ENCODE measurements at regions not wholly inside any gene's neighbourhood (a gene's known extent, or its start where the extent isn't known, plus 50 kb on each side); places are given as distances from the start of the nearest gene placed in this dataset.

GRCh38 chr2:181308766-181309515 lies 148.2 kb upstream of the ITGA4 start:
- no peak for DNase-seq

DNA sequence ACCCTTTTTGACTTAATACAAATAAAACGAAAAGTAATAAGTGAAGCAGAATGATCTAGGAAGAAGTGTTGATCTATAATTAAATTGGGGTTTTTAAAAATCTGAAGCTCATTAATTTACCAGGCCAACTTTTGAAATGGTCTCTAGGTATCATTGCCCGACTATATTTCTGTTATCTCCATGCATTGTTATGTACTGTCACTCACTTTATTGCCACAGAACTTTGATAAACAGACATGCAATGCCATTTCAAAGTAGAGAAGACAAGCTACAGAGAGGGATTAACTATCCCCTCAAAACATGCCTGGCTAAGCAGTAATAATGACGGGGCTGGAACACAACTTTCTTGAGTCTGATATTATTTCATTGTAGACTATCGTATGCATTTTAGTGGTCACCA lies 147.6 kb upstream of the ITGA4 start:
- DNase-seq = no peak

- DNase-seq = no peak
Observed at GRCh38 chr2:181310967-181311366, 146.2 kb upstream of the ITGA4 start.

- no peak for DNase-seq
Observed at GRCh38 chr2:181311837-181312236, 145.3 kb upstream of the ITGA4 start.

DNA sequence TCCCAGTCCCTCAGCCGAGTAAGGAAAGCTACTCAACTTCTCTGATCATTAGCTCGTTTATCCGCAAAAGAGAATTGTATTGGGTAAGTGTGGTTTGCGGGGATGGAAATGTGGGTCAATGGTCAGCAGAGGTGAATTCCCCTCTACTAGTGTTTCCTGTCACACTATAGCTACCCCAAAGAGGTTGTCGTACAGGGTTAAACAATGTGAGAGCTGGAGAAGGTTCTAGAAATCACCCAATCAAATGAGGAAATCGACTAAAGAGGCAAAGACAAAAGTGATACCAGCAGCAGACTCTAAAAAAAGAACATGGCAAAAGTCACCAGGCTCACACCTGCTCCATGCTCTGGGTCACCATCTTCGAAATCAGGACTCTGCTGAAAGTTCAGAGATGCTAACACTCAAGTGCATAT lies 144.7 kb upstream of the ITGA4 start:
- DNase-seq = no peak

DNA sequence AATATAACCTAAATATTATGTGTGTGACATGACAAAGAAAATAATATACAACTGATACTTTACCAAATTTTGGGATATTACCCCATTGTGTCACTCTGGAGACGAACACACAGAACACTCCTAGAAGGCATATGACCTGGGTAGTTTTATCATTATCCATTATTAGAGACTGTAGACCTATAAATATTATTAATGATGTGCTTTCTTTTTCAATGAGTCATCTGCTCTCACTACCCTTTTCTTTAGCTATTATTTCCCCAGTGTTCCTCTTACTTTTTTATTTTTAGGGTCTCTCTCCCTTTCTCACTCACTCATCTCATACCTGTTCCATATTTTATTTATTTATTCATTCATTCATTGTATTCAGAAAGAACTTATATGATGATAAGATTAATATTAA lies 143.3 kb upstream of the ITGA4 start:
- DNase-seq = no peak

GRCh38 chr2:181314551-181314950 lies 142.6 kb upstream of the ITGA4 start:
- DNase-seq = no peak

DNA sequence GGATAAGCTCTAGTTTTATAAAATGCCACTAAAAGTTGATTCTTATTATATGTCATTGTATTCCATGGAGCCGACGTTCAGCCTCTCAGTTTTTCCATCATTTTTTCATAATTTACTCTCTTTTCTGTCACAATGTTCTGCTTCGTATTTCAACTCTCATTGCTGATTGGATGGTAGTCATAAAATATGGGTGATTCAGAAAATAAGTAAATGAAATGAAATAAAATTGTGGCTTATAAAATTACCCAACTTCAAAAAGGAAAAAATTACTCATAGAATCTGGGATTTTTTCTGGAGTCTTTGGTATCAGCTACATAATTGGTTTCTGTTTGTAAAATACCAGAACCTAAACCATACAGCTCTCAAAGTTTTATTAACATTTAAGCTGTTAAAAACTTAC lies 139.7 kb upstream of the ITGA4 start:
- no peak for DNase-seq

DNA sequence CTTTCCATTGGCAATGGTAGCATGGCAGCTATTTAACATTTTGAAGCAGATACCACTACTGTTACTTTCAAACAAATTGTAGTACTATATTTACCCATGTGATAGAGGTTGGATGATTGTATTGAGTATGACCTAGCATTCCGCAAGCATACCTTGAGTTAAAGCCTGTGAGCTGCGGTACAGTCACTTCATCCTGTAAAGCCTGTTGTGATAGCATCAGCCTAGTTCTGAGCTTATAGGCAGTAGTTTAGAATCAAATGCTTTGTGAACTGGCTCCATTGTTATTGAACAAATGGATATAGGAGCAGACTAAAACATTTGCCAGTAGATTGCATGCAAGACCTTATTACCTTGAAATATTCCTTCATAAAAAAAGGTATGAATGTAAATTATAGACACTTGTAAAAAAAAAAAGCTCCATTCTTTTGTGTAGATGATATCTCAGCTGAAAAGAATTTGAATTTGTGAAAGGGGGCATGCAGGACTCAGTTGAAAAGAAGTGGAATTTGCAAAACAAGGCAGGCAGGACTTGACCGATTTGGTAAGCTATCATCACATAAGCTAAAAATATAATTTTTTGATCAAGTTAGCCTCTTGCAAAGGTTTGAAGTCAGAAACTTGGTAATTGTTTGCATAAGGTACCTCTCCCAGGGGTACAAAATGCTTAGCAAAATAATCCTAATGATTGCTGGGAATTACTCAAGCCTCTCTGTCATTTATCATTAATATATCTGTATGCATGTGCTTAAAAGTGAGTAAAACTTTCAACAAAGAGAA lies 138.5 kb upstream of the ITGA4 start:
- no peak for DNase-seq

DNA sequence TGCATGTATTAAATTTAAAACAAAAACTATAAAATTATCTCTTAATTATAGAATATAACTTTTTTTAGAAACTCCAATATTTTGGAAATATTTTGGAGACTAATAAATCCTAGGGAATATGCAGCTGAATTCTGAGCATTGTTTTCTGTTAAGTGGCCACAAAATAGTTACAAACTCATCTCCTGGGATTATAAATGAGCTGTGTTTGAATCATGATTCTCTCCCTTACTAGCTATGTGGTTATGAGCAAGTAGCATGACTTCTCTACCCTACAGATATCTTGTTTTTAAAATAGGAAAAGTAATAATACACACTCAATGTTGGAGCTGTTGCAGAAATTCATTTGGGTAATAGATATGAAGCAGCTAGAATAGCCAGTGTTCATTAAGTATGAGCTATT lies 137.9 kb upstream of the ITGA4 start:
- no peak for DNase-seq

GRCh38 chr2:181320638-181321037 lies 136.5 kb upstream of the ITGA4 start:
- DNase-seq = no peak

DNA sequence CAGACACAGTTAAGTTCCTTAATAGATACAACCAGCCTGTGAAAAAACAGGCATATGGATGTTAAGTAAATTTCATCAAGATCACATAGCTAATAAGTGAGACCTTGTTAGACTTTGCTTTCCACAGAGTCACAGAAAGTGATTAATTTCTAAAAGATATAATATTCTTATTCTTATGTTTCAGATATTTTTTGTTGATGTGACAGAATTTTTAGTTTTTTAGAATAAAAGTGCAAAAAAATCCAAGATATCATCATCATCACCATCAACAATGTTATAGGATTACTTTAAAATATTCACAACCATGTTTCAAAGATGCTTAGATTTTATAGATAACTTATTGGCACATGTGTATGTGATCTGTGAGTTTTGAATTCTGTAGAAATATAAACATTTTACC lies 132.3 kb upstream of the ITGA4 start:
- no peak for DNase-seq

DNA sequence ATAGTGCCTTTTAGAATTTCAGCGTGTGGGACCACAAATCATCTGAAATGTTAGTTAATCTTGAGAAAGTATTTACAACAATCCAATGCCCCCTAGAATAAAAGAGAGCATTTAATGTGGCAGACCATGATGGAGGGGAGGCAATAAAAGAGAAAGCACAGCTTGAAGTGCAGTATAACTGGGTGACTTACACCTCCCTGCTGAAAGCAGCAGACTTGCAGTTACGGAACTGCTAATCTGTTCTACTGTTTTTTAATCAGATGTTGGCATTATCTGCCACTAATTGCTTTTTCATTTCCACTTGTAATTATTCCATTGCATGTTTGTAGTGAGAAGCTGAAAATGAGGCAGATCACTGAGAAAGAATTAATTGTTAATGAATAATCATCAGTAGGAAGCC lies 130.5 kb upstream of the ITGA4 start:
- DNase-seq = no peak

DNA sequence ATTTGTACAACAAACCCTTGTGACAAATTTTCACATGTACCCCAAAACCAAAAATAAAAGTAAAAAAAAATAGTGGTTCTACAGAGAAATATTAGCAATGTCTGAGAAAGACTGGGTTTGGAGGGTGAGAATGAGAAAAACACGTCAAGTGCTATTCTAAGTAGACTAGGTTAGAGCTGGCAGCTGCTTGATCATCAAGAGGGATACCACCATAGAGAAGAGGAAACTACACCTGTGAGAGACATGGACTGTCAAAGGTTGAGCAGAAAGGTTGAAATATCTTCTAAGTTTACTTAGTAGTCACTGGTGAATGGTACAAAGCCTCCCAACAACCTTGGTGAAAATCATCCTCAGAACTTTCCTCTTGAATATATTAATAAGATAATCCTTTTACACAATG lies 126.9 kb upstream of the ITGA4 start:
- DNase-seq = no peak

GRCh38 chr2:181332044-181332605 lies 125.1 kb upstream of the ITGA4 start:
- no peak for DNase-seq

GRCh38 chr2:181334158-181334826 lies 122.9 kb upstream of the ITGA4 start:
- no peak for DNase-seq

- no peak for DNase-seq
Observed at GRCh38 chr2:181340891-181341290, 116.3 kb upstream of the ITGA4 start.

DNA sequence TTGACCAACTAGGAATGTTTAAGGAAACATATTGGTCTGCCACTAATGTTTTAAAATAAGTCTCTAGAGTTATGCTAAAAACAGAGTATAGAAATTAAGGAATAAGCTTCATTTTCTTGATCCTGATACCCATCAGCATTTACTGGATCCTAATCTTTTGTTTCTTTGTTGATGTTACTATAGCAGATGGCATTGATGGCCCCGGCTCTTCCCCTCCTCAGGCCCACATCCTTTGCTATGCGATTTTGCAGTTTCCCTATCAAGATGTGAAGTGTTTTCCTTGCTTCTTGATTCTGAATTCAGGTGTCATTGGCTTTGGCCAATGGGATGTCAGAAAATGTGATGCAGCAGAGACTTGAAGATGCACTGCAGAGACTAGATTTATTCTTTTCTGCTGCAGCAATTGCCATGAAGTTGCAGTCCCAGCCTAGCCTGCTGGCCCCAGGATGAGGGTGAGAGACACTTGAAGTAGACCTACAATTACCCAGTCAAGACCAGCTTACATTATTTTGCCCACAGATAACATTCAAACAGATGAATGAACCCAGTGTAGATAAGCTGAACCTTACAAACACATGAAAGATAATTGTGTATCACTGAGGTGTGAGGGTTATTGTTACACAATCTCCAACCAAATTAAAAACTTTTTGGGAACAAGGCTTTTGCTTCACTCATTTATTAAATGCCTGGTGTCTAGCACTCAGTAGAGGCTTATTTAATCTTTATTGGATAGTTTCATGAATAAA lies 115.2 kb upstream of the ITGA4 start:
- DNase-seq = no peak

DNA sequence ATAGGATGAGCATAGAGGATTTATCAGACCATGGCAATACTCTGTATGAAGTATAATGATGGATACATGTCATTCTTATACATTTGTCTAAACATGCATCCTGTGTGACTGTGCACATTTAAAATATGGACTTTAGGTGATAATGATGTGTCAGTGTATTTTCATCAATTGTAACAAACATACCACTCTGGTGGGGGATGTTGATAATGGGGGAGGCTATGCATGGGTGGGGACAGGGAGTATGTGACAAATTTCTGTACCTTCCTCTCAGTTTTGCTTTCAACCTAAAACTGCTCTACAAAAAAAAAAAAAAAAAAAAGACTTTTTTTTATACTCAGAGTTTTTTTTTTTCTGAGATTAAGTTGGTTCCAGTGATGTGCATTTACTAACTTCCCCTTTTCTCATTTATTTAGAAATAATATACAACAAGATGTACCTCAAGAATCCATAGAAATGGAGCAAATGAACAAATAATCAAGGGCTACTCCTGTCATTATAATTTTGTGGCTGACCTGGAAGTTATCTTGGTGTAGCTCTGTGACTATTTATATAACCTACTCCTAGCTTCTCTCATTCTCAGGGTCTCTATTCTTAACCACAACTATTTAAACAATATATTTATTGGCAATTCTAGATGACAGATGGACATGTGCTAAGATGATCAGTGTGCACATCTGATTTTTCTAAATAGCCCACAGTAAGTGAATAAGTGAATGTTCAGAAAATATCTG lies 108.9 kb upstream of the ITGA4 start:
- DNase-seq = no peak

DNA sequence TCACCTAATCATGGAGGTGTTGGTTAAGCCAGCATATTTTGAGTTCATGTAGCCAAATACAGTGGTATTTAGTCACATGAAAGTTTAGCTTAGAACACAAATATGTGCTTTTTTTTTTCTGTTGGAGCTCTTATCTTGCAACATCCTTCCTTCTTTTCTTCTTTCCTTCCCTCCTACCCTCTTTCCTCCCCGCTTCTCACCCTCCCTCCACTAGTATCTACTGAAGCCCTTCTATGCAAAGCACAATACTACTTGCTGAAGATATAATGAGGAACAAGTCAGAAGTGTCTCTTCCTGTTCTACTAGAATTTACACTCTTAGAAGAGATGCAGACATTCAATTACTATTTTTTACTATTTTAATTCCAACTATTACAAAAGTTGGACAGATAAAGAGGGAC lies 105.0 kb upstream of the ITGA4 start:
- no peak for DNase-seq

DNA sequence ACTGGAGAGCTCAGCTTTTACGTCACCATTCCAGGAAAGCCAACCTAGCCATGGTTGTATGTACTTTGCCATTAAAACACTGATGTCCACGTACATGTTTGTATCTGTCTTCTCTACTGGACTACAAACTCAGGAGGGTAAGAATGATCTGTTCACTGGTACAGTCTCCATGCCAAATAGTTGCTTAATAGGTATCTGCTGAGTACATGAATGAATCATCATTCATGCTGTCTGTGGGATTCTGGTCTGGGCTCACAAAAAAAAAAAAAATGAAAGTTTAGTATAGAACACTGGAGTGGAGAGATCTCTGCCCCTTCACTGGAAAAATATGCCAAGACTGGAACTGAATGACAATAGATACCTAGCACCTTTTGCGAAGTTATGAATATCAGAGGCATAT lies 102.6 kb upstream of the ITGA4 start:
- no peak for DNase-seq

DNA sequence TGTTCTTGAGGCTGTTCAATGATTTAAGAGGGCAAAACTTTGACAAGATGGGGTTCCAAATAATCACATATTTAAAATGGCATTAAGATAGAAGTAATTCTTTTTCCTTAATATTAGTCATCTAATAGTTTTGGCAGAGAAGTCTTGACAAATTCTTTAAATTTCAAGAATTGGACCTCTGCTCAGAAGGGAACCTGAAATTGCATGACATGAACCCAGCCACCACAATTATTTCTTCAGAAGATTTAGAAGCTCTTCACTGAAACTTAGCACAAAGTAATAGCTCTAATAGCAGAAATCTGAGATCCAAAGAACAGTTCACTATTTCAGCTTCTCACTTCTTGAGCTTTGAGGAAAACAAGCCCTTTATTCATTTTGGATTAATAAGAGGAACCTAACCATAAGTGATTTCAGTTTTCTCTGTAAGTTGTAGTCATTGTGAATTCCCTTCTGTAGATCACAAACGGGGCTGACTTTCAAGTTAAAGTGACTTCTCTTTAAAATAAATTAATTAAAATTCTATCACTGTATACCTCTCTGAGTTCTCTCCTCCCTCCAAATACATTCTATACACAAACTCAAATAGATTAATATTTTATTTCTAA lies 100.6 kb upstream of the ITGA4 start:
- DNase-seq = no peak
